PC-9 (cell line): ENCODE measurements at regions not wholly inside any gene's neighbourhood (a gene's known extent, or its start where the extent isn't known, plus 50 kb on each side); places are given as distances from the start of the nearest gene placed in this dataset.

Experiments
- BruUV-seq: library from RNA; stranded (reverse); fragments of 400-500 nt; replicated peaks from 2 replicates; lab custom pipeline; 2021; lab: Mats Ljungman, UMichigan
- CTCF ChIA-PET: fragments of 300-600 bp; sonication (Branson Sonifier 250); formaldehyde crosslinking; loops from one replicate; lab custom pipeline; 2022; ENCODE audit warnings: antibody characterized with exemption; lab: Charles Lee
- POLR2A ChIA-PET: fragments of 300-600 bp; sonication (Branson Sonifier 250); formaldehyde crosslinking; loops from one replicate; lab custom pipeline; 2022; ENCODE audit warnings: antibody characterized with exemption; ENCODE audit not compliant: unreplicated experiment; lab: Charles Lee
- DNase-seq, 2 experiments: peaks; one replicate each; pipeline versions ENCODE4 v3.0.0 to v3.0.0-alpha.2; 2015 to 2022; ENCODE audit warnings: mixed read lengths in 1 of 2
- H2AFZ ChIP-seq: fragments of 200-600 bp; sonication (generic); 2 replicates; pipeline ENCODE4 v1.8.1; 2017; ENCODE audit warnings: antibody characterized with exemption
- H3F3A ChIP-seq: fragments of 200-600 bp; sonication (generic); 2 replicates; pipeline ENCODE4 v1.8.1; 2017; ENCODE audit warnings: antibody characterized with exemption, mild to moderate bottlenecking, low read depth; ENCODE audit not compliant: insufficient read depth
- H3K27ac ChIP-seq: fragments of 200-600 bp; sonication (generic); 2 replicates; pipeline ENCODE4 v1.6.1; 2016; ENCODE audit warnings: mixed run types
- H3K27me3 ChIP-seq: fragments of 200-600 bp; sonication (generic); 2 replicates; pipeline ENCODE4 v1.6.1; 2016; ENCODE audit warnings: low read depth, mixed run types; ENCODE audit not compliant: insufficient read depth
- H3K36me3 ChIP-seq: fragments of 200-600 bp; sonication (generic); 2 replicates; pipeline ENCODE4 v1.6.1; 2016; ENCODE audit warnings: low read depth, mixed run types
- H3K4me1 ChIP-seq: fragments of 200-600 bp; sonication (generic); replicated peaks from 2 replicates; pipeline ENCODE4 v1.6.1; 2016; ENCODE audit warnings: mixed run types; ENCODE audit not compliant: insufficient read depth
- H3K4me2 ChIP-seq: fragments of 200-600 bp; sonication (generic); 2 replicates; pipeline ENCODE4 v1.6.1; 2017; ENCODE audit warnings: mixed run types
- H3K4me3 ChIP-seq: fragments of 200-600 bp; sonication (generic); 2 replicates; pipeline ENCODE4 v1.6.1; 2016; ENCODE audit warnings: mixed run types
- H3K79me2 ChIP-seq: fragments of 200-600 bp; sonication (generic); 2 replicates; pipeline ENCODE4 v1.6.1; 2017; ENCODE audit warnings: low read depth, mixed run types
- H3K9me2 ChIP-seq: fragments of 200-600 bp; sonication (generic); 2 replicates; pipeline ENCODE4 v1.8.1; 2017; ENCODE audit warnings: mild to moderate bottlenecking; ENCODE audit not compliant: insufficient read depth
- H3K9me3 ChIP-seq: fragments of 200-600 bp; sonication (generic); 2 replicates; pipeline ENCODE4 v1.8.1; 2016; ENCODE audit warnings: low read depth; ENCODE audit not compliant: insufficient read depth
- H4K20me1 ChIP-seq: fragments of 200-600 bp; sonication (generic); 2 replicates; pipeline ENCODE4 v1.8.1; 2017; ENCODE audit not compliant: insufficient read depth
- EZH2 ChIP-seq: fragments of 200-600 bp; sonication (generic); IDR thresholded peaks from 2 replicates; pipeline ENCODE4 v1.8.0; 2017; ENCODE audit warnings: antibody characterized with exemption, low read depth
- intact Hi-C: fragments of 100-400 bp; cut with micrococcal nuclease; formaldehyde crosslinking; loops from one replicate; pipeline ENCODE4 v1.10.0; 2022; ENCODE audit not compliant: unreplicated experiment
- TF ChIP-seq, protein P1 (sequence below): fragments of 200-600 bp; sonication (generic); conservative IDR thresholded peaks from 2 replicates; pipeline ENCODE4 v1.6.1; 2017; ENCODE audit warnings: mixed run types, antibody characterized with exemption, mild to moderate bottlenecking, moderate library complexity

DNA sequence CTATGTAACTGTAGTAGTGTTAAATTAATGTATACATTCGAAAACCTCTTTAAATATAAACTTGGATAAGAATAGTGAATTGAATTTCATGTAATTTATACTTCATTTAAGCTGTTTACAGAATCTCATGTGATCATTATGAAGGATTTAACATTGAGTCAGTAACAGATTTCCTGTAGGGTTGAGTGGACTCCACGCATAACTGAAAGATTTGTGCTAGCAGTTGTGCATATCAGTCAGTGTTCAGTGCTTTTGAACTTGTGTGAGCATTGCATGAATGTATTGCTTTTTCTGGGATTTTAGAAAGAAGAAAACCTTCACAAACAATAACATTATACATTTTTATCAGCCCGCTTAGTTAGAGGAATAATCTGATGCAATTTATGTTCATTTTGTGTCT, 1435.3 kb downstream of the LRFN5 start:
- Histone ChIP-seq H3K27ac (no peak overlapping the region), H3K4me3 (no peak overlapping the region), H3K9me2 (no peaks in the 10 kb centered on the region), H3K79me2 (no peaks in the 10 kb centered on the region), H3K9me3 (no peaks in the 10 kb centered on the region), H3F3A (no peaks in the 10 kb centered on the region; the same call in 1 of the 2 replicates), H3K4me1 (no peaks in the 10 kb centered on the region), H3K27me3 (no peaks in the 10 kb centered on the region), H3K4me2 (no peak overlapping the region), H4K20me1 (no peaks in the 10 kb centered on the region; the same call in 1 of the 2 replicates), H2AFZ (no peak overlapping the region), H3K36me3 (no peaks in the 10 kb centered on the region)
- intact Hi-C loops, result no loop called here
- no TSS peak for BruUV-seq
- ChIA-PET CTCF (no interaction called here), POLR2A (no interaction called here)
- TF ChIP-seq EZH2, result no peak
- TF ChIP-seq, protein P1, sequence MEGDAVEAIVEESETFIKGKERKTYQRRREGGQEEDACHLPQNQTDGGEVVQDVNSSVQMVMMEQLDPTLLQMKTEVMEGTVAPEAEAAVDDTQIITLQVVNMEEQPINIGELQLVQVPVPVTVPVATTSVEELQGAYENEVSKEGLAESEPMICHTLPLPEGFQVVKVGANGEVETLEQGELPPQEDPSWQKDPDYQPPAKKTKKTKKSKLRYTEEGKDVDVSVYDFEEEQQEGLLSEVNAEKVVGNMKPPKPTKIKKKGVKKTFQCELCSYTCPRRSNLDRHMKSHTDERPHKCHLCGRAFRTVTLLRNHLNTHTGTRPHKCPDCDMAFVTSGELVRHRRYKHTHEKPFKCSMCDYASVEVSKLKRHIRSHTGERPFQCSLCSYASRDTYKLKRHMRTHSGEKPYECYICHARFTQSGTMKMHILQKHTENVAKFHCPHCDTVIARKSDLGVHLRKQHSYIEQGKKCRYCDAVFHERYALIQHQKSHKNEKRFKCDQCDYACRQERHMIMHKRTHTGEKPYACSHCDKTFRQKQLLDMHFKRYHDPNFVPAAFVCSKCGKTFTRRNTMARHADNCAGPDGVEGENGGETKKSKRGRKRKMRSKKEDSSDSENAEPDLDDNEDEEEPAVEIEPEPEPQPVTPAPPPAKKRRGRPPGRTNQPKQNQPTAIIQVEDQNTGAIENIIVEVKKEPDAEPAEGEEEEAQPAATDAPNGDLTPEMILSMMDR, result no peak
- DNase-seq, result no peak

DNA sequence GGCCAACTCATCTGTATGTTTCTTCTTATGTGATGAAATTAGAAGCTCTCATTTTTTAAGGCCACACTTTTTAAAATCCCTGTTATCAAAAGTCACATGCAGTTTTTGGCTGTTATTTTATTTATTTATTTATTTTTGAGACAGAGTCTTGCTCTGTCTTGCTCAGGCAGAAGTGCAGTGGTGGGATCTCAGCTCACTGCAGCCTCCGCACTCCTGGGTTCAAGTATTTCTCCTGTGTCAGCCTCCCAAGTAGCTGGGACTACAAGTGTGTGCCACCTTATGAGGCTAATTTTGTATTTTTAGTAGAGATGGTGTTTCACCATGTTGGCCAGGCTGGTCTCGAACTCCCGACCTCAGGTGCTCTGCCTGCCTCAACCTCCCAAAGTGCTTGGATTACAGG, 1434.5 kb downstream of the LRFN5 start:
- no peaks in the 10 kb centered on the region for H3K36me3 ChIP-seq
- H3F3A ChIP-seq, result no peaks in the 10 kb centered on the region; the same call in 1 of the 2 replicates
- no peak for DNase-seq
- POLR2A ChIA-PET, result no interaction called here
- H3K4me1 ChIP-seq, result no peaks in the 10 kb centered on the region
- no peak overlapping the region for H2AFZ ChIP-seq
- CTCF ChIA-PET, result no interaction called here
- no peaks in the 10 kb centered on the region for H3K9me2 ChIP-seq
- TF ChIP-seq, protein P1, result no peak
- no peak for TF ChIP-seq EZH2
- no peak overlapping the region for H3K4me2 ChIP-seq
- no peak overlapping the region for H3K4me3 ChIP-seq
- intact Hi-C loops, result no loop called here
- no TSS peak for BruUV-seq
- H3K27ac ChIP-seq, result no peak overlapping the region
- no peaks in the 10 kb centered on the region for H3K79me2 ChIP-seq
- no peaks in the 10 kb centered on the region for H3K9me3 ChIP-seq
- H3K27me3 ChIP-seq, result no peaks in the 10 kb centered on the region
- no peaks in the 10 kb centered on the region; the same call in 1 of the 2 replicates for H4K20me1 ChIP-seq

DNA sequence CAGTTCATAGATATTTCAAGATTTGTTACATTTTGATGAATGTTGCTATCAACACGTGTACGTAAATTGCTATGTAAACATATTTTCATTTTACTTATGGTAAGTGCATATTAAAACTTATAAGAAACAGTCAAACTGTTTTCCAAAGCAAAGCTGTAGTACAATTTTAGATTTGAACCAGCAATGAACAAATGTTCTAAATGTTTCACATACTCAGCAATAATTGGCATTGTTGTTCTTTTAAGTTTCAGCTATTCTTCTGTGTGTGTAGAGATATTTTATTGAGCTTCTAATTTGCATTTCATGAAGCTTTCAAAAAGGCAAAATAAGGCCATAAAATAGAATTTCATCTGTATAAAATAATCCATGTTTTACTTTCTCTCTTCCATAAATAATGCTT, 1433.2 kb downstream of the LRFN5 start:
- Histone ChIP-seq H4K20me1 (no peaks in the 10 kb centered on the region), H3K27ac (no peak overlapping the region), H3K4me1 (no peaks in the 10 kb centered on the region), H3K27me3 (no peaks in the 10 kb centered on the region), H3K9me2 (no peaks in the 10 kb centered on the region), H3K36me3 (no peaks in the 10 kb centered on the region), H3K4me2 (no peak overlapping the region), H3K79me2 (no peaks in the 10 kb centered on the region), H3K9me3 (no peaks in the 10 kb centered on the region; the same call in 1 of the 2 replicates), H2AFZ (no peak overlapping the region), H3F3A (no peaks in the 10 kb centered on the region; the same call in 1 of the 2 replicates), H3K4me3 (no peak overlapping the region)
- no TSS peak for BruUV-seq
- CTCF ChIA-PET, result no interaction called here
- no peak for DNase-seq
- TF ChIP-seq, protein P1, result no peak
- no peak for TF ChIP-seq EZH2
- intact Hi-C loops, result no loop called here
- POLR2A ChIA-PET, result no interaction called here
